NCI-H187 treated with DMSO at 0.1 percent for 48 hours (cell line): ENCODE measurements at regions not wholly inside any gene's neighbourhood (a gene's known extent, or its start where the extent isn't known, plus 50 kb on each side); places are given as distances from the start of the nearest gene placed in this dataset.

Experiments used
- DNase-seq: peaks from one replicate; lab custom pipeline; 2025; lab: John Stamatoyannopoulos, UW

GRCh38 chr11:123304828-123305466 lies 109.9 kb upstream of the CLMP start:
- no peak for DNase-seq

GRCh38 chr11:123303924-123304323 lies 108.9 kb upstream of the CLMP start:
- no peak for DNase-seq

- no peak for DNase-seq
Observed at GRCh38 chr11:123302751-123303195, 107.7 kb upstream of the CLMP start.

GRCh38 chr11:123301696-123302400 lies 106.8 kb upstream of the CLMP start:
- no peak for DNase-seq

GRCh38 chr11:123301013-123301591 lies 106.1 kb upstream of the CLMP start:
- DNase-seq, result no peak

- no peak for DNase-seq
Observed at GRCh38 chr11:123299721-123300120, 104.7 kb upstream of the CLMP start.

GRCh38 chr11:123298488-123299447 lies 103.7 kb upstream of the CLMP start:
- DNase-seq, result no peak

- DNase-seq, result no peak
Observed at GRCh38 chr11:123292647-123293046, 97.6 kb upstream of the CLMP start.

GRCh38 chr11:123291201-123291869 lies 96.3 kb upstream of the CLMP start:
- DNase-seq, result no peak

- DNase-seq, result no peak
Observed at GRCh38 chr11:123286761-123287160, 91.7 kb upstream of the CLMP start.

GRCh38 chr11:123286255-123286654 lies 91.2 kb upstream of the CLMP start:
- DNase-seq, result no peak

- no peak for DNase-seq
Observed at GRCh38 chr11:123284454-123284853, 89.4 kb upstream of the CLMP start.

- no peak for DNase-seq
Observed at GRCh38 chr11:123282597-123282996, 87.5 kb upstream of the CLMP start.

GRCh38 chr11:123273616-123274015 lies 78.6 kb upstream of the CLMP start:
- DNase-seq, result no peak

GRCh38 chr11:123272565-123272964 lies 77.5 kb upstream of the CLMP start:
- no peak for DNase-seq

- DNase-seq, result no peak
Observed at GRCh38 chr11:123268156-123268555, 73.1 kb upstream of the CLMP start.

- no peak for DNase-seq
Observed at GRCh38 chr11:123265951-123266350, 70.9 kb upstream of the CLMP start.

- DNase-seq, result no peak
Observed at GRCh38 chr11:123264431-123264780, 69.4 kb upstream of the CLMP start.

- DNase-seq, result no peak
Observed at GRCh38 chr11:123261345-123262106, 66.5 kb upstream of the CLMP start.

- DNase-seq, result no peak
Observed at GRCh38 chr11:123260511-123261211, 65.6 kb upstream of the CLMP start.
